ENCODE measurements at regions not wholly inside any gene's neighbourhood (a gene's known extent, or its start where the extent isn't known, plus 50 kb on each side); places are given as distances from the start of the nearest gene placed in this dataset.

DNA sequence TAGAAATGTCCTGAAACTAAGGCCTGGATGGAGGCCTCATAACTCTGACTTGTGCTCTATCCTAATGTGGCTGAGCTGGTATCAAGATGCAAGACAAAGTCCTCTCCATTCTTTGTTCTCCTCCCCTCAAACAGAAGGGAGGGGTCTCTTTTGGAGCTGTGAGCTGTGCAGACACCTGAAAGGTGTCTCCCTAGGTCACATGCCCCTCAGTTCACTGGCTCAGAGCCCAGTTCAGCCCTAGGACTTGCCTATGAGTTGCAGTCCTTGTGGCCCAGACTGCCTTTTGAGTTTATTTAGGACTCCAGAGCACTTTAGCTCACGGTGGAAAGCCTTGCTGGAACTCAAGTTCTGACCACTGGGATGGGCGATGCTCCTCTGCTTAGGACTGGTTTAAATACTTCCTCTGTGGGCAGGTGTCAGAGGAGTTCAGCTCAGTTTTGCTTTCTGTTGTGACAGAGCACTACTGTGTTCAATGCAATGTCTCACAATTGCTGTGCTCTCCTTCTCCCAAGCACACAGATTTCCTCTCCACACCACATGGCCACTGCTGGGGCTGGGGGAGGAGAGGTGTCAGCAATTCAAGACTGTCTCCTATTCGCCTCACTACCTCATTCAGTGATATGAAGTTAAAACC is 84.8 kb upstream of the ZNF827 start:
- CTCF ChIA-PET (ENCODE audit: partially characterized antibody) = interaction anchor here (0.6 to 1.2 kb wide), 3 partner anchors 9 to 518 kb away, joined by 3 read pairs; no protein-coding TSS in a partner anchor

More for the DNA sequence above, 84.8 kb upstream of the ZNF827 start:
- no peaks in the 10 kb centered on the region; the same call in 1 of the 2 replicates for H3K23me2 ChIP-seq (ENCODE audit: low read depth, low read length)
- H3K14ac ChIP-seq (ENCODE audit: insufficient read length) = no peak overlapping the region
- no peak overlapping the region for H2BK20ac ChIP-seq (ENCODE audit: low read length)
- H2AFZ ChIP-seq (ENCODE audit: low read length) = 0 out of 2 replicates have a peak overlapping the region, but pooled peaks have one; percentile 41
- POLR2A ChIA-PET (ENCODE audit: partially characterized antibody) = no interaction called here
- no peaks in the 10 kb centered on the region for H3K4me1 ChIP-seq (replicated peaks in 1 of 4; ENCODE audit: control insufficient read depth in 3 of 4, insufficient read depth in 4 of 4, low read length in 3 of 4)
- no peaks in the 10 kb centered on the region; a peak in 1 of 8 replicates for H3K36me3 ChIP-seq (ENCODE audit: control insufficient read depth in 2 of 4, insufficient read depth in 4 of 4, low read length in 3 of 4)
- no peaks in the 10 kb centered on the region for H3K27me3 ChIP-seq (replicated peaks in 1 of 4; ENCODE audit: control insufficient read depth in 3 of 4, extremely low read depth in 1 of 4, insufficient read depth in 3 of 4, low read length in 3 of 4)
- H4K20me1 ChIP-seq (replicated peaks in 1 of 2; ENCODE audit: control insufficient read depth in 1 of 2, insufficient read depth in 2 of 2, low read length in 2 of 2) = no peaks in the 10 kb centered on the region
- no peak overlapping the region for H2BK12ac ChIP-seq (ENCODE audit: low read depth, low read length)
- WGBS, 2 experiments (ENCODE audit: extremely low coverage in 1 of 2, insufficient coverage in 1 of 2, insufficient read length in 1 of 2, insufficient replicate concordance in 2 of 2, low coverage in 1 of 2, low lambda C conversion rate in 2 of 2, missing lambda C conversion rate in 1 of 2) = 89% methylated on average over 3 of the region's 3 CpGs; no CpG with 5 or more reads in 1 of the 2 experiments
- no peak overlapping the region for H3K4ac ChIP-seq (replicated peaks; ENCODE audit: insufficient read length, low read depth, low read length)
- no peak overlapping the region for H3K4me2 ChIP-seq (ENCODE audit: insufficient read depth in 1 of 2, low read depth in 2 of 2, low read length in 2 of 2)
- H2BK120ac ChIP-seq (replicated peaks; ENCODE audit: low read depth, low read length) = no peak overlapping the region
- no peak overlapping the region for H4K91ac ChIP-seq (replicated peaks; ENCODE audit: insufficient read length, low read length)
- no peaks in the 10 kb centered on the region for H3K79me2 ChIP-seq (ENCODE audit: control insufficient read depth in 1 of 2, insufficient read depth in 2 of 2, low read length in 2 of 2)
- no peak overlapping the region for H3K27ac ChIP-seq (ENCODE audit: low read depth, low read length)
- no peak overlapping the region for H2BK15ac ChIP-seq (ENCODE audit: low read length)
- H2BK5ac ChIP-seq (ENCODE audit: low read depth, low read length) = no peak overlapping the region
- no peak overlapping the region for H3K18ac ChIP-seq (ENCODE audit: extremely low read depth, low read length)
- no peak overlapping the region for H3K4me3 ChIP-seq (ENCODE audit: extremely low read depth in 1 of 4, insufficient read depth in 2 of 4, low read depth in 3 of 4, low read length in 4 of 4)
- no peak overlapping the region for H4K5ac ChIP-seq (ENCODE audit: insufficient read length, low read depth, low read length)
- DNase-seq (ENCODE audit: low read depth in 1 of 2, low spot score in 2 of 2) = no peak
- H3K79me1 ChIP-seq (ENCODE audit: low read depth, low read length) = no peaks in the 10 kb centered on the region
- no peak overlapping the region for H3K23ac ChIP-seq (ENCODE audit: insufficient read length)
- H3K56ac ChIP-seq (replicated peaks; ENCODE audit: insufficient read length, low read depth, low read length) = no peak overlapping the region
- no peak for FAIRE-seq
- TF ChIP-seq, protein P1, sequence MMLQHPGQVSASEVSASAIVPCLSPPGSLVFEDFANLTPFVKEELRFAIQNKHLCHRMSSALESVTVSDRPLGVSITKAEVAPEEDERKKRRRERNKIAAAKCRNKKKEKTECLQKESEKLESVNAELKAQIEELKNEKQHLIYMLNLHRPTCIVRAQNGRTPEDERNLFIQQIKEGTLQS (IDR thresholded peaks at IDR 0.05; ENCODE audit: insufficient read depth, low read depth, low read length) = no peak
- TF ChIP-seq USF2 (IDR thresholded peaks at IDR 0.05; ENCODE audit: low read length) (no peak), NANOG (IDR thresholded peaks at IDR 0.05; ENCODE audit: insufficient read depth, low read depth, low read length, poor library complexity, severe bottlenecking) (no peak), SIN3A (conservative IDR thresholded peaks at IDR 0.05 in 1 of 2, IDR thresholded peaks at IDR 0.05 in 1 of 2; ENCODE audit: low read depth in 1 of 2, low read length in 2 of 2) (no peak)
- no peak overlapping the region for H4K8ac ChIP-seq (ENCODE audit: extremely low read depth, insufficient read depth, low read length)
- no peak overlapping the region for H2AK5ac ChIP-seq (ENCODE audit: low read depth, low read length)
- H3K9me3 ChIP-seq (ENCODE audit: insufficient read depth in 2 of 2, low read depth in 1 of 2, low read length in 1 of 2) = no peaks in the 10 kb centered on the region
- no peak overlapping the region for H3K9ac ChIP-seq (replicated peaks in 1 of 4; ENCODE audit: extremely low read depth in 1 of 4, low read depth in 3 of 4, low read length in 3 of 4)

All from H1 (cell line).